ENCODE measurements at regions not wholly inside any gene's neighbourhood (a gene's known extent, or its start where the extent isn't known, plus 50 kb on each side); places are given as distances from the start of the nearest gene placed in this dataset.

DNA sequence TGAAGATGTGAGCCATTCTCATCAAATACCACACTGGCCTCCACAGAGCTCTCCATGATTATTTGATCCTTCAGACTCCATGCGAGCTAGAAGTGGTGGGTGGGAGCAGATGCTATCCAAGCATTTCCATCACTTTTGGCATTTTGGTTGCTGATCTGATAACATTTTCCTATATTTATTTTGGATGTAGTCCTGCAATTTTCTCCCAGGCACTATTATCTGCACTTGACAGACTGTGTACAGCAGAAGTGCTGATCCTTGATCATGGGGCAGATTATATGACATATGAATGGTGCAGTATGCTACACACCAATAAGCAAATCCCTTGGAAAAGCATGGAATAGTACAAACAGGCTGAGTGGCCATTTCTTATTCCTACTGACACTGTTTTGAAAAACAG lies 167.6 kb upstream of the LRRC7 start:
- no peak overlapping the region for H3K4me3 ChIP-seq
- no peak overlapping the region for H3K27ac ChIP-seq (ENCODE audit: low read depth in 1 of 2, low read length in 1 of 2)
- H3K4me1 ChIP-seq (ENCODE audit: control insufficient read depth in 5 of 5, insufficient read depth in 5 of 5, low read length in 5 of 5) = no peaks in the 10 kb centered on the region
- no peak for ATAC-seq (ENCODE audit: insufficient read depth, low FRiP score)
- no peak for DNase-seq
- H3K27me3 ChIP-seq (ENCODE audit: control insufficient read depth in 3 of 3, insufficient read depth in 3 of 3, low read length in 2 of 3) = no peaks in the 10 kb centered on the region
- TF ChIP-seq, protein P1, sequence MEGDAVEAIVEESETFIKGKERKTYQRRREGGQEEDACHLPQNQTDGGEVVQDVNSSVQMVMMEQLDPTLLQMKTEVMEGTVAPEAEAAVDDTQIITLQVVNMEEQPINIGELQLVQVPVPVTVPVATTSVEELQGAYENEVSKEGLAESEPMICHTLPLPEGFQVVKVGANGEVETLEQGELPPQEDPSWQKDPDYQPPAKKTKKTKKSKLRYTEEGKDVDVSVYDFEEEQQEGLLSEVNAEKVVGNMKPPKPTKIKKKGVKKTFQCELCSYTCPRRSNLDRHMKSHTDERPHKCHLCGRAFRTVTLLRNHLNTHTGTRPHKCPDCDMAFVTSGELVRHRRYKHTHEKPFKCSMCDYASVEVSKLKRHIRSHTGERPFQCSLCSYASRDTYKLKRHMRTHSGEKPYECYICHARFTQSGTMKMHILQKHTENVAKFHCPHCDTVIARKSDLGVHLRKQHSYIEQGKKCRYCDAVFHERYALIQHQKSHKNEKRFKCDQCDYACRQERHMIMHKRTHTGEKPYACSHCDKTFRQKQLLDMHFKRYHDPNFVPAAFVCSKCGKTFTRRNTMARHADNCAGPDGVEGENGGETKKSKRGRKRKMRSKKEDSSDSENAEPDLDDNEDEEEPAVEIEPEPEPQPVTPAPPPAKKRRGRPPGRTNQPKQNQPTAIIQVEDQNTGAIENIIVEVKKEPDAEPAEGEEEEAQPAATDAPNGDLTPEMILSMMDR (IDR thresholded peaks at IDR 0.05; ENCODE audit: control extremely low read depth, extremely low read depth) = no peak
- 64 to 75% methylated on average over 1 of the region's 1 CpG for WGBS, 2 donors
- no peaks in the 10 kb centered on the region for H3K36me3 ChIP-seq (ENCODE audit: control insufficient read depth in 4 of 4, insufficient read depth in 4 of 4, low read length in 4 of 4)
- no peak overlapping the region for H3K9ac ChIP-seq (ENCODE audit: insufficient read depth in 1 of 2, low read length in 2 of 2)
- H3K9me3 ChIP-seq (ENCODE audit: control insufficient read depth in 4 of 4, insufficient read depth in 3 of 4, low read length in 3 of 4) = peaks cover 0 to 1% (median 0%) of the 10 kb centered on the region in 4 donors

DNA sequence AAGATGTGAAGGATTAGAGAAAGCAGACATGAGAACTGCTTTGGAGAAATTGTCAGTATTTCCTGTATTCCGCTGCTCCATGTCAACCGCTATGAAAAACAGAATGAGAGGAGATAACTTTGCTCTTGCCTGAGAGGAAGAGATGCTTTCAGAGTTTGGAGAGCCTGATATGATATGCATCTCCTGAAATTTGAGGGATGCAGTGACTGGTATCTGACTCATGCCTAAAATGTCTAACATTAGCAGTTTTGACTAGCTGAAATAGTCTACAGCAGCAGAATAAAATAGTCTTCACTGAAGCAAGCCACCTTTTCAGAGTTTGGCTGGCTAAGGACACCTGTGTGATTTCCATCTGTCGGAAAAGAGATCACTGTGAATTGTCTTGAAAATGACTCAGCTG lies 165.8 kb upstream of the LRRC7 start:
- DNase-seq = no peak
- no peak for ATAC-seq (ENCODE audit: insufficient read depth, low FRiP score)
- no peaks in the 10 kb centered on the region for H3K36me3 ChIP-seq (ENCODE audit: control insufficient read depth in 4 of 4, insufficient read depth in 4 of 4, low read length in 4 of 4)
- TF ChIP-seq, protein P1 (IDR thresholded peaks at IDR 0.05; ENCODE audit: control extremely low read depth, extremely low read depth) = no peak
- H3K9ac ChIP-seq (ENCODE audit: insufficient read depth in 1 of 2, low read length in 2 of 2) = no peak overlapping the region
- no peaks in the 10 kb centered on the region for H3K9me3 ChIP-seq (ENCODE audit: control insufficient read depth in 4 of 4, insufficient read depth in 3 of 4, low read length in 3 of 4)
- H3K4me1 ChIP-seq (ENCODE audit: control insufficient read depth in 5 of 5, insufficient read depth in 5 of 5, low read length in 5 of 5) = no peaks in the 10 kb centered on the region
- no peaks in the 10 kb centered on the region for H3K27me3 ChIP-seq (ENCODE audit: control insufficient read depth in 3 of 3, insufficient read depth in 3 of 3, low read length in 2 of 3)
- 94 to 97% methylated on average over 3 of the region's 3 CpGs for WGBS, 2 donors
- no peak overlapping the region for H3K27ac ChIP-seq (ENCODE audit: low read depth in 1 of 2, low read length in 1 of 2)
- H3K4me3 ChIP-seq = no peak overlapping the region

DNA sequence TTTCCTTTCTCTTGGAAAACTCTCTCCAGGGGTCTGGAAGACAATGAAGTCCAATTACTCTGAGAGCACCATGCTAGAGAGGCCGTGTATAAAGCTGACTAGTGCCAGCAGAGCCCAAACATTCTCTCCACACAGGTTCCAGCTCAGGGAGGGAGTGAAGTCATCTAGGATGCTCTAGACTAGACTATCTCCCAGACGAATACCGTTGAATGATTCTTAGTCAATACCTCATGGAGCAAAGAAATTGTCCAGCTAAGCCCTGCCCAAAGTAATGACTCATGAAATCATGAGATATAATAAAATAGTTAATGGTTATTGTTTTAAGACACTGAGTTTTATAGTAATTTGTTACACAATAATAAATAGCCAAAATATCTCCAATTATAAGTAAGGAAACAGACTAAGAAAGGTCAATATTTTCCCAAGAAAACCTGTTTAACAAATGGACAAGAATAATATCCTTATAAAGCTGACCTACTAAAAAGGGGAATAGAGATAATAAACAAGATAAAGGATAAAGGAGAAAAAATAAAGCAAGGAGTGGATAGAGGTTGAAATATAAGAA lies 163.9 kb upstream of the LRRC7 start:
- H3K4me1 ChIP-seq (ENCODE audit: control insufficient read depth in 5 of 5, insufficient read depth in 5 of 5, low read length in 5 of 5) = no peaks in the 10 kb centered on the region
- TF ChIP-seq, protein P1 (IDR thresholded peaks at IDR 0.05; ENCODE audit: control extremely low read depth, extremely low read depth) = no peak
- no peak overlapping the region for H3K9ac ChIP-seq (ENCODE audit: insufficient read depth in 1 of 2, low read length in 2 of 2)
- ATAC-seq (ENCODE audit: insufficient read depth, low FRiP score) = no peak
- H3K36me3 ChIP-seq (ENCODE audit: control insufficient read depth in 4 of 4, insufficient read depth in 4 of 4, low read length in 4 of 4) = no peaks in the 10 kb centered on the region
- no peak for DNase-seq
- H3K9me3 ChIP-seq (ENCODE audit: control insufficient read depth in 4 of 4, insufficient read depth in 3 of 4, low read length in 3 of 4) = no peaks in the 10 kb centered on the region
- no peak overlapping the region for H3K4me3 ChIP-seq
- H3K27ac ChIP-seq (ENCODE audit: low read depth in 1 of 2, low read length in 1 of 2) = no peak overlapping the region
- WGBS, 2 donors = 82 to 83% methylated on average over 3 of the region's 3 CpGs
- no peaks in the 10 kb centered on the region for H3K27me3 ChIP-seq (ENCODE audit: control insufficient read depth in 3 of 3, insufficient read depth in 3 of 3, low read length in 2 of 3)

DNA sequence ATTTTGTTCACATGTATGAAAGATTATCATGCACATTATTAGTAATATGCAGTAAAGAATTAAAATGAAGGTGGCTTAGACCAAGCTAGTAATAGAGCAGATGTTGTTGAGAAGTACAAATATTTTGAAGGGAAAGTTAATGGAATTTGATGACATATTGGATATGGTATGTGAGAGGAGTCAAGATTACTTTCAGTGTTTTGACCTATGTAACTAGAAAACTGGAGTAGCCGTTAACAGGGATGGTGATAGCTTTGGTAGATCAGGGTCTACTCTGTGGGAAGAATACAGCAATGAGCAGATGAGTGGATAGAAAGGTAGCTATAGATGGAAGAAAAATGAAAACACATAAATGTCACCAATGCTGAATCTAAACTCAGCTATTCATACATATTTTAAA lies 163.2 kb upstream of the LRRC7 start:
- H3K9me3 ChIP-seq (ENCODE audit: control insufficient read depth in 4 of 4, insufficient read depth in 3 of 4, low read length in 3 of 4) = peaks cover 0 to 3% (median 0%) of the 10 kb centered on the region in 4 donors
- no peak overlapping the region for H3K9ac ChIP-seq (ENCODE audit: insufficient read depth in 1 of 2, low read length in 2 of 2)
- no peaks in the 10 kb centered on the region for H3K27me3 ChIP-seq (ENCODE audit: control insufficient read depth in 3 of 3, insufficient read depth in 3 of 3, low read length in 2 of 3)
- no peak overlapping the region for H3K4me3 ChIP-seq
- no peak for DNase-seq
- H3K27ac ChIP-seq (ENCODE audit: low read depth in 1 of 2, low read length in 1 of 2) = no peak overlapping the region
- no peaks in the 10 kb centered on the region for H3K4me1 ChIP-seq (ENCODE audit: control insufficient read depth in 5 of 5, insufficient read depth in 5 of 5, low read length in 5 of 5)
- ATAC-seq (ENCODE audit: insufficient read depth, low FRiP score) = no peak
- TF ChIP-seq, protein P1 (IDR thresholded peaks at IDR 0.05; ENCODE audit: control extremely low read depth, extremely low read depth) = no peak
- WGBS, 2 donors = 56 to 78% methylated on average over 1 of the region's 1 CpG
- H3K36me3 ChIP-seq (ENCODE audit: control insufficient read depth in 4 of 4, insufficient read depth in 4 of 4, low read length in 4 of 4) = no peaks in the 10 kb centered on the region
